Thoracic aorta (tissue), 2 donors: ENCODE measurements at regions not wholly inside any gene's neighbourhood (a gene's known extent, or its start where the extent isn't known, plus 50 kb on each side); places are given as distances from the start of the nearest gene placed in this dataset.

Experiments
- ATAC-seq: fragments of 150-250 bp; one replicate; pipeline ENCODE4 v1.8.0; 2017; ENCODE audit warnings: low read depth; ENCODE audit not compliant: insufficient number of reproducible peaks, low FRiP score
- DNase-seq: peaks from one replicate; pipeline ENCODE4 v3.0.0-alpha.2; 2020; ENCODE audit warnings: low spot score
- H3K27ac ChIP-seq, 2 donors: fragments of 200-600 bp; sonication (generic); 1 replicate in 1 of 2; 2 replicates in 1 of 2; pipeline ENCODE4 v1.5.1; 2016; ENCODE audit warnings: mild to moderate bottlenecking in 2 of 2, moderate library complexity in 2 of 2
- H3K27me3 ChIP-seq: fragments of 200-600 bp; sonication (generic); replicated peaks from 2 replicates; pipeline ENCODE4 v1.6.0; 2016; ENCODE audit warnings: mild to moderate bottlenecking; ENCODE audit not compliant: insufficient read depth
- H3K36me3 ChIP-seq: fragments of 200-600 bp; sonication (generic); one replicate; pipeline ENCODE4 v1.5.1; 2016
- H3K4me1 ChIP-seq, 2 donors: fragments of 200-600 bp; sonication (generic); 1 replicate in 1 of 2; 2 replicates in 1 of 2; pipeline versions ENCODE4 v1.5.1 to v1.6.0; 2016; ENCODE audit warnings: low read depth in 2 of 2, mild to moderate bottlenecking in 1 of 2; ENCODE audit not compliant: control insufficient read depth in 1 of 2
- H3K4me3 ChIP-seq: fragments of 200-600 bp; sonication (generic); 2 replicates; pipeline ENCODE4 v1.5.1; 2016; ENCODE audit warnings: mild to moderate bottlenecking
- H3K9me3 ChIP-seq: fragments of 200-600 bp; sonication (generic); 2 replicates; pipeline ENCODE4 v1.5.1; 2016
- CTCF ChIP-seq: fragments of 200-600 bp; sonication (generic); IDR thresholded peaks from one replicate; pipeline ENCODE4 v1.5.1; 2019; ENCODE audit warnings: antibody characterized with exemption

GRCh38 chr6:90463359-90463758 is 123.5 kb downstream of the MAP3K7 start:
- H3K36me3 ChIP-seq: no peaks in the 10 kb centered on the region
- ATAC-seq: no peak
- H3K27ac ChIP-seq: no peak overlapping the region
- no peak for TF ChIP-seq CTCF
- H3K4me1 ChIP-seq: no peaks in the 10 kb centered on the region
- DNase-seq: no peak
- no peaks in the 10 kb centered on the region for H3K27me3 ChIP-seq
- no peak overlapping the region for H3K4me3 ChIP-seq
- no peaks in the 10 kb centered on the region for H3K9me3 ChIP-seq

GRCh38 chr6:90462102-90462501 is 124.8 kb downstream of the MAP3K7 start:
- no peak for TF ChIP-seq CTCF
- Histone ChIP-seq H3K4me3 (no peak overlapping the region), H3K4me1 (no peaks in the 10 kb centered on the region), H3K27ac (no peak overlapping the region), H3K9me3 (no peaks in the 10 kb centered on the region), H3K36me3 (no peaks in the 10 kb centered on the region), H3K27me3 (no peaks in the 10 kb centered on the region)
- ATAC-seq: no peak
- no peak for DNase-seq

DNA sequence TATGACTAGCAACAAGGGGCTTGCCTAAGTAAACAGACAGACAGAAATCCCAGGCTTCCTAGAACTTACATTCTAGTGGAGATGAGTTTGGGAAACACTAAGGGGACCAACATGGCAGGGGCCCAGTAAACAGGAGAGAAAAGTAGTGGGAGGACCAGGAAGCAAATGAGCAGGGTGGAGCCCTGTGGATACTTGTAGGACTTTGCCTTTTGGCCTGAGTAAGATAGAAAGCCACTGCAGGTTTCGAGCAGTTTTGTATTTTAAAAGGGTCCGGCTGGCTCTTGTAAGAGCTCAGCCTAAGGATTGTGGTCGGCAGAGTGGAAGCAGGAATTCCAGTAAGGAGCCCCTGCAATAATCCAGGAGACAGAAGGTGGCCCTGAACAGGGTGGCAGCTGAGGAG is 125.5 kb downstream of the MAP3K7 start:
- no peak for ATAC-seq
- DNase-seq: no peak
- Histone ChIP-seq H3K9me3 (no peaks in the 10 kb centered on the region), H3K27ac (no peak overlapping the region), H3K4me3 (no peak overlapping the region), H3K27me3 (no peaks in the 10 kb centered on the region), H3K36me3 (no peaks in the 10 kb centered on the region), H3K4me1 (no peaks in the 10 kb centered on the region)
- TF ChIP-seq CTCF: no peak

DNA sequence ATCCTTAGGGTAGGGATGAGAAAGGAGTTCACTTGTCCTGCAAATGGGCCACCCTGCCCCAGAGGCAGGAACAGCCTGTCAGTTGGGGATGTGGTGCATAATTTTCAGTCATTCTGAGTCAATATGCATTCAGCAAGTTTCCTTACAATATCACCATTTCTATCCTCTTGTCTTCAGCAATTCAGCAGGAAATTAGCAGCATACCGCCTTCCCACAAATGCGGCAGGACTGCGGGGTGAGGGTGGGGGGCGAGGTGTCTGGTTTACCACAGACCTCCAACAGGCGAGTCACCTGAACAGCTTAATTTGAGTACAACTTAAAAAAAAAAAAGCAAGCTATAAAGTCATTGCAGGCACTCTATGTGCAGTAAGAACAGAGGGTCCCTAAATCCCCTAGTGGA is 126.8 kb downstream of the MAP3K7 start:
- Histone ChIP-seq H3K36me3 (no peaks in the 10 kb centered on the region), H3K27ac (no peak overlapping the region), H3K4me3 (no peak overlapping the region), H3K27me3 (no peaks in the 10 kb centered on the region), H3K9me3 (no peaks in the 10 kb centered on the region), H3K4me1 (no peaks in the 10 kb centered on the region)
- ATAC-seq (no peak), DNase-seq (no peak)
- TF ChIP-seq CTCF: no peak

DNA sequence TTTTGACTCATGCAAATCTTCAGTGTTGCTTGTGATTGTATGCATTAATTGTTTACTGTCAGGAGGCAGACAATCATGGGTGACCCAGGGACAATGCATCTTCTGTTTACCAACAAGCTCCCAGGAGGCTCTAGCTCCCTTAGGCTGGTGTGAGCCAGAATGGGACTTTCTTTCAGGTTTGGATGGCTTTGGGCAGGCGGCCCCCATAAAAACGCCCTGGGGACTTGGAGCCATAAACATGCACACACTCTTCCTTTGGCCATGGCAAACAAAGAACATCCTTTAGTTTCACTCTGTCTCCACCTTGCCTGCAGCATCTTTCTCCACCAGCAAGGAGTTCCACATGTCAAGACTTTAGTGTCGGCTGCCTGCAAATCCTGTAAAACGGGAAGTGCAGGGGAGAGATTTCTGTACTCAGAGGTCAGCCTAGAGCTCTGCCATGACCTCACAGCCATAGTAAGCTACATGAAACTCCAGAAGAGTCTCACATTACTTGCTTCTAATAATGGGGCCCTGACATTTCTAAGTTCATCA is 127.6 kb downstream of the MAP3K7 start:
- DNase-seq: no peak
- Histone ChIP-seq H3K27me3 (no peaks in the 10 kb centered on the region), H3K27ac (no peak overlapping the region), H3K4me3 (no peak overlapping the region), H3K4me1 (no peaks in the 10 kb centered on the region), H3K36me3 (no peaks in the 10 kb centered on the region), H3K9me3 (no peaks in the 10 kb centered on the region)
- ATAC-seq: no peak
- no peak for TF ChIP-seq CTCF
